Thoracic aorta (tissue), 2 donors: ENCODE measurements at regions not wholly inside any gene's neighbourhood (a gene's known extent, or its start where the extent isn't known, plus 50 kb on each side); places are given as distances from the start of the nearest gene placed in this dataset.

Source experiments
- ATAC-seq: fragments of 150-250 bp; one replicate; pipeline ENCODE4 v1.8.0; 2017; ENCODE audit warnings: low read depth; ENCODE audit not compliant: insufficient number of reproducible peaks, low FRiP score
- DNase-seq: peaks from one replicate; pipeline ENCODE4 v3.0.0-alpha.2; 2020; ENCODE audit warnings: low spot score
- H3K27ac ChIP-seq, 2 donors: fragments of 200-600 bp; sonication (generic); 1 replicate in 1 of 2; 2 replicates in 1 of 2; pipeline ENCODE4 v1.5.1; 2016; ENCODE audit warnings: mild to moderate bottlenecking in 2 of 2, moderate library complexity in 2 of 2
- H3K27me3 ChIP-seq: fragments of 200-600 bp; sonication (generic); replicated peaks from 2 replicates; pipeline ENCODE4 v1.6.0; 2016; ENCODE audit warnings: mild to moderate bottlenecking; ENCODE audit not compliant: insufficient read depth
- H3K36me3 ChIP-seq: fragments of 200-600 bp; sonication (generic); one replicate; pipeline ENCODE4 v1.5.1; 2016
- H3K4me1 ChIP-seq, 2 donors: fragments of 200-600 bp; sonication (generic); 1 replicate in 1 of 2; 2 replicates in 1 of 2; pipeline versions ENCODE4 v1.5.1 to v1.6.0; 2016; ENCODE audit warnings: low read depth in 2 of 2, mild to moderate bottlenecking in 1 of 2; ENCODE audit not compliant: control insufficient read depth in 1 of 2
- H3K4me3 ChIP-seq: fragments of 200-600 bp; sonication (generic); 2 replicates; pipeline ENCODE4 v1.5.1; 2016; ENCODE audit warnings: mild to moderate bottlenecking
- H3K9me3 ChIP-seq: fragments of 200-600 bp; sonication (generic); 2 replicates; pipeline ENCODE4 v1.5.1; 2016
- TF ChIP-seq, protein P1 (sequence below): fragments of 200-600 bp; sonication (generic); IDR thresholded peaks from one replicate; pipeline ENCODE4 v1.5.1; 2019; ENCODE audit warnings: antibody characterized with exemption

GRCh38 chr7:86939197-86939814 lies 120.1 kb downstream of the ELAPOR2 start:
- H3K4me3 ChIP-seq: no peak overlapping the region
- DNase-seq (no peak), ATAC-seq (no peak)

DNA sequence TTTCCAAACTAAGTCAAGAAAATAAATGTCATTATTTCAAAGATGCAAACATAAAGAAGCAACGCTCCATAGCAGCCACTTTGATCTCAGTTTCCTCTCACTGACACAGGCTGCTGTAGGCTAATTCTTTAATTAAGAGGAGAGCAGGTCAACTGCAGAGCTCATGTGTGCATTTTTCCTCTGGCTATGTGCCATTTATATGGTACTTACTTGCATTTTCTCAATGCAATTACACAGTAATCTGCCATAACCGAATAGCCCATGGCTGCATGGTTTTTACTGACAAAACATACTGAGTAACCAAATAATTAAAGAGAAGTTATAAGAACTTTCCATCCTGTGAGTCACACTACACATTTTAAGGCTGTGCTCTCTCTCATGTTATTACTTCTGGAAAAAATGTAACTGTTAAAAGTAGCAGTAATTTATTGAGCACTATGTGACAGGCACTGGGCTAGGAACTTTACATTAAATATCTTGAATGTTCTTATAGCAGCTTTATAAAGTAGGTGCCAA lies 122.0 kb downstream of the ELAPOR2 start:
- H3K27ac ChIP-seq: no peak overlapping the region
- ATAC-seq: no peak
- no peaks in the 10 kb centered on the region for H3K9me3 ChIP-seq
- no peak for DNase-seq
- no peaks in the 10 kb centered on the region for H3K27me3 ChIP-seq
- H3K4me1 ChIP-seq: peaks cover 2 to 3% of the 10 kb centered on the region in 2 donors
- no peaks in the 10 kb centered on the region for H3K36me3 ChIP-seq
- TF ChIP-seq, protein P1, sequence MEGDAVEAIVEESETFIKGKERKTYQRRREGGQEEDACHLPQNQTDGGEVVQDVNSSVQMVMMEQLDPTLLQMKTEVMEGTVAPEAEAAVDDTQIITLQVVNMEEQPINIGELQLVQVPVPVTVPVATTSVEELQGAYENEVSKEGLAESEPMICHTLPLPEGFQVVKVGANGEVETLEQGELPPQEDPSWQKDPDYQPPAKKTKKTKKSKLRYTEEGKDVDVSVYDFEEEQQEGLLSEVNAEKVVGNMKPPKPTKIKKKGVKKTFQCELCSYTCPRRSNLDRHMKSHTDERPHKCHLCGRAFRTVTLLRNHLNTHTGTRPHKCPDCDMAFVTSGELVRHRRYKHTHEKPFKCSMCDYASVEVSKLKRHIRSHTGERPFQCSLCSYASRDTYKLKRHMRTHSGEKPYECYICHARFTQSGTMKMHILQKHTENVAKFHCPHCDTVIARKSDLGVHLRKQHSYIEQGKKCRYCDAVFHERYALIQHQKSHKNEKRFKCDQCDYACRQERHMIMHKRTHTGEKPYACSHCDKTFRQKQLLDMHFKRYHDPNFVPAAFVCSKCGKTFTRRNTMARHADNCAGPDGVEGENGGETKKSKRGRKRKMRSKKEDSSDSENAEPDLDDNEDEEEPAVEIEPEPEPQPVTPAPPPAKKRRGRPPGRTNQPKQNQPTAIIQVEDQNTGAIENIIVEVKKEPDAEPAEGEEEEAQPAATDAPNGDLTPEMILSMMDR: no peak
- H3K4me3 ChIP-seq: no peak overlapping the region

More at GRCh38 chr7:86939197-86939814, 120.1 kb downstream of the ELAPOR2 start:
- Histone ChIP-seq H3K36me3 (no peaks in the 10 kb centered on the region), H3K9me3 (no peaks in the 10 kb centered on the region), H3K4me1 (no peaks in the 10 kb centered on the region), H3K27me3 (no peaks in the 10 kb centered on the region), H3K27ac (no peak overlapping the region)
- TF ChIP-seq, protein P1: peak; percentile 68

DNA sequence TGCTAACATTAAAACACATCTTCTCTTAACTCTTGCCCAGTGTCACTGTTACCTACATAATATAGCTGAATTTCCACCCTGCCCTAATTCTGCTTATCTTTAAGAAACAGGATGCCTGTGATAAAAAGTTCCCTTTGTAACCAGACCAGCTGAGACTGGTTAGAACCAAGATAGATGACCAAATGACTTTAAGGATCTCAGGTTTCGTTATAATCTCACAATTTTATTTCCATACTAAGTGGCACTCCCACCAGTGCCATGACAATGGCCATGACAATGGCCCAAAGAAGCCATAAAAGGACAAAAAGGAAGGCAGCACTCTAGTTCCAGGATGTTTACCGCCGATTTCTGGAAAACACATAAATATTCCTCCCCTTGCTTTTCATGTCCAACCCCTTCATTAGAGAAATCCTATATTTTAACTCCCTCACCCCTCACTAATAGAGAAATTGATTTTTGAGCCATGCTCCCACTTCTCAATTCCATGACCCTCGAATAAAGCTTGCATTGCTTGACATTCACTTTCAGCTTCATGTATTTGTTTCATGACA lies 126.1 kb downstream of the ELAPOR2 start:
- TF ChIP-seq, protein P1: no peak
- Histone ChIP-seq H3K4me3 (no peak overlapping the region), H3K36me3 (no peaks in the 10 kb centered on the region), H3K4me1 (peaks cover 4 to 11% of the 10 kb centered on the region in 2 donors), H3K9me3 (no peaks in the 10 kb centered on the region), H3K27me3 (no peaks in the 10 kb centered on the region), H3K27ac (no peak overlapping the region)
- DNase-seq: no peak
- ATAC-seq: no peak

GRCh38 chr7:86932038-86932512 lies 127.4 kb downstream of the ELAPOR2 start:
- H3K9me3 ChIP-seq: no peaks in the 10 kb centered on the region
- H3K4me3 ChIP-seq: no peak overlapping the region
- H3K4me1 ChIP-seq: peaks cover 4 to 11% of the 10 kb centered on the region in 2 donors
- ATAC-seq (peak; percentile 94), DNase-seq (no peak)
- TF ChIP-seq, protein P1: no peak
- peak overlapping the region; percentile 44 to 62 for H3K27ac ChIP-seq
- no peaks in the 10 kb centered on the region for H3K36me3 ChIP-seq
- H3K27me3 ChIP-seq: no peaks in the 10 kb centered on the region

DNA sequence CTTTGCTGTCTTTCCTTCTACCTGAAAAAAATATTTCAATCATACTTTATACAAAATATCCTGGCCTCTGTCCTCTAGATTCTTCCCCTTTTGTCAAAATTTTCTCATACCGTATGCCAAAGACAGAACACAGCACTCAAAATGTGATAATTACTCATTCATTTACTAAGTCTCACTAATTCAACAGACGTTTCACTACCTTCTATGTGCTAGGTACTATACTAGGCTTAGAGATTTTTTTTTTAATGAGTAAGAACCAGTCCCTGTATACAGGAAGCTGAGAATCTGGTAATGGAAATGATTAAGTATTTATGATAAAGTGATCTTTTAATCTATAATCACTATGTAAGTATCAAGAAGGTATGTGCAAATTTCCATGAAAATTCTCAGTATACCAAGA lies 128.0 kb downstream of the ELAPOR2 start:
- TF ChIP-seq, protein P1: no peak
- ATAC-seq (no peak), DNase-seq (no peak)
- Histone ChIP-seq H3K27me3 (no peaks in the 10 kb centered on the region), H3K36me3 (no peaks in the 10 kb centered on the region), H3K27ac (peak overlapping the region; percentile 44 to 62), H3K4me3 (no peak overlapping the region), H3K9me3 (no peaks in the 10 kb centered on the region), H3K4me1 (peaks cover 4 to 11% of the 10 kb centered on the region in 2 donors)
